ENCODE measurements at regions not wholly inside any gene's neighbourhood (a gene's known extent, or its start where the extent isn't known, plus 50 kb on each side); places are given as distances from the start of the nearest gene placed in this dataset.

DNA sequence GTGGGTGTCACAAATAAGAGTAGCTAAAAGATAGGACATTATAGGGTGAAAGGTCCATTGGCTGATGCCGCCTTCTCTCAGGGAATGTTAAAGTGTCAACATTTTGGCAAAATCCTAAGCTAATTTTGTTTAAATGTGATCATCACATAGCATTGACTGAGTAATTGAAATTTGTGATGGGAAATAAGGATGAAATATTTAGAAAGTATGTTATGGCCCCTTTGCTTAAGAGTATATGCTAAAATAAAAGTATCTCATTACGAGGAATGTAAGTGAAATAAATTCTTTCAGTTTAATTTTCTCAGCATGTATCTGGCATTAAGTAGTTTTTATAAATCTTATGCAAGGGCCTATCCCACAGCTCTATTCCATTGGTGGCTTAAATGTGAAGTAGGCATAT, 229.2 kb downstream of the PRL start:
- Histone ChIP-seq H2AFZ (ENCODE audit: low read depth, low read length) (no peak overlapping the region), H3K27ac (ENCODE audit: insufficient read depth, low read depth, low read length) (no peak overlapping the region), H3K27me3 (ENCODE audit: control insufficient read depth in 2 of 2, insufficient read depth in 2 of 2, low read length in 2 of 2) (no peaks in the 10 kb centered on the region), H3K9ac (replicated peaks; ENCODE audit: extremely low read depth, insufficient read depth, low read length) (no peak overlapping the region), H3K9me3 (replicated peaks; ENCODE audit: control insufficient read depth, insufficient read depth, low read length) (no peaks in the 10 kb centered on the region), H4K20me1 (replicated peaks; ENCODE audit: control insufficient read depth, extremely low read depth, insufficient read depth, low read length) (no peaks in the 10 kb centered on the region), H3K4me3 (replicated peaks in 1 of 3; ENCODE audit: insufficient read depth in 1 of 3, low read depth in 1 of 3, low read length in 3 of 3) (no peak overlapping the region), H3K36me3 (ENCODE audit: control insufficient read depth in 2 of 2, extremely low read depth in 1 of 2, insufficient read depth in 2 of 2, low read length in 2 of 2) (no peaks in the 10 kb centered on the region), H3K4me1 (ENCODE audit: control insufficient read depth, extremely low read depth, insufficient read depth, low read length) (peaks cover 16% of the 10 kb centered on the region), H3K4me2 (ENCODE audit: insufficient read depth, low read length) (no peak overlapping the region), H3K9me1 (replicated peaks; ENCODE audit: control insufficient read depth, extremely low read depth, insufficient read depth, low read length) (no peaks in the 10 kb centered on the region), H3K79me2 (ENCODE audit: control insufficient read depth, insufficient read depth, low read length) (no peaks in the 10 kb centered on the region)
- FAIRE-seq (no peak), DNase-seq (ENCODE audit: low read depth, low spot score) (no peak)
- BruUV-seq (replicated peaks) = no TSS peak
- TF ChIP-seq JUN (IDR thresholded peaks at IDR 0.05; ENCODE audit: borderline replicate concordance, insufficient read depth, insufficient read length, low read depth) (no peak), MYC (IDR thresholded peaks at IDR 0.05; ENCODE audit: low read depth, low read length) (no peak), POLR2A (IDR thresholded peaks at IDR 0.05; ENCODE audit: low read depth, low read length) (no peak), EZH2 (IDR thresholded peaks at IDR 0.05; ENCODE audit: borderline replicate concordance, low read depth, low read length, severe bottlenecking) (no peak), GATA2 (IDR thresholded peaks at IDR 0.05; ENCODE audit: insufficient read depth, insufficient read length, low read depth, low read length) (no peak), POLR2AphosphoS5 (IDR thresholded peaks at IDR 0.05; ENCODE audit: insufficient read depth, low read depth, low read length) (no peak), FOS (IDR thresholded peaks at IDR 0.05; ENCODE audit: borderline replicate concordance, insufficient read depth, low read length) (no peak)
- TF ChIP-seq, protein P1, sequence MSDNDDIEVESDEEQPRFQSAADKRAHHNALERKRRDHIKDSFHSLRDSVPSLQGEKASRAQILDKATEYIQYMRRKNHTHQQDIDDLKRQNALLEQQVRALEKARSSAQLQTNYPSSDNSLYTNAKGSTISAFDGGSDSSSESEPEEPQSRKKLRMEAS (IDR thresholded peaks at IDR 0.05; ENCODE audit: insufficient read depth, insufficient read length) = no peak
- TF ChIP-seq, protein P2, sequence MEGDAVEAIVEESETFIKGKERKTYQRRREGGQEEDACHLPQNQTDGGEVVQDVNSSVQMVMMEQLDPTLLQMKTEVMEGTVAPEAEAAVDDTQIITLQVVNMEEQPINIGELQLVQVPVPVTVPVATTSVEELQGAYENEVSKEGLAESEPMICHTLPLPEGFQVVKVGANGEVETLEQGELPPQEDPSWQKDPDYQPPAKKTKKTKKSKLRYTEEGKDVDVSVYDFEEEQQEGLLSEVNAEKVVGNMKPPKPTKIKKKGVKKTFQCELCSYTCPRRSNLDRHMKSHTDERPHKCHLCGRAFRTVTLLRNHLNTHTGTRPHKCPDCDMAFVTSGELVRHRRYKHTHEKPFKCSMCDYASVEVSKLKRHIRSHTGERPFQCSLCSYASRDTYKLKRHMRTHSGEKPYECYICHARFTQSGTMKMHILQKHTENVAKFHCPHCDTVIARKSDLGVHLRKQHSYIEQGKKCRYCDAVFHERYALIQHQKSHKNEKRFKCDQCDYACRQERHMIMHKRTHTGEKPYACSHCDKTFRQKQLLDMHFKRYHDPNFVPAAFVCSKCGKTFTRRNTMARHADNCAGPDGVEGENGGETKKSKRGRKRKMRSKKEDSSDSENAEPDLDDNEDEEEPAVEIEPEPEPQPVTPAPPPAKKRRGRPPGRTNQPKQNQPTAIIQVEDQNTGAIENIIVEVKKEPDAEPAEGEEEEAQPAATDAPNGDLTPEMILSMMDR (IDR thresholded peaks at IDR 0.05; ENCODE audit: extremely low read depth in 1 of 2, insufficient read depth in 1 of 2, low read depth in 1 of 2, low read length in 2 of 2) = no peak
- CTCF ChIA-PET = no interaction called here
- POLR2A ChIA-PET = no interaction called here
- intact Hi-C loops (cut with micrococcal nuclease) = no loop called here
- dilution Hi-C loops (cut with MboI; ENCODE audit: extremely low pct_ligation_motif_present, low sequenced_read_pairs) = no loop called here

Measured in endothelial cell of umbilical vein (primary cell).